SIG-M5 treated with dmso at 0.1 percent for 504 hours (cell line): ENCODE measurements at regions not wholly inside any gene's neighbourhood (a gene's known extent, or its start where the extent isn't known, plus 50 kb on each side); places are given as distances from the start of the nearest gene placed in this dataset.

Experiments used
- DNase-seq: peaks from one replicate; lab custom pipeline; 2025; ENCODE audit not compliant: unreplicated experiment; lab: John Stamatoyannopoulos, UW

- no peak for DNase-seq
Measured at GRCh38 chr6:168791917-168792316, 350.9 kb downstream of the SMOC2 start.

GRCh38 chr6:168789699-168790098, 348.7 kb downstream of the SMOC2 start:
- DNase-seq, result no peak

- no peak for DNase-seq
Measured at GRCh38 chr6:168785720-168786511, 344.9 kb downstream of the SMOC2 start.

GRCh38 chr6:168784426-168784825, 343.4 kb downstream of the SMOC2 start:
- DNase-seq, result no peak

- no peak for DNase-seq
Measured at GRCh38 chr6:168783720-168784119, 342.7 kb downstream of the SMOC2 start.

- DNase-seq, result no peak
Measured at GRCh38 chr6:168782187-168782751, 341.3 kb downstream of the SMOC2 start.

- DNase-seq, result no peak
Measured at GRCh38 chr6:168778201-168778600, 337.2 kb downstream of the SMOC2 start.

- DNase-seq, result no peak
Measured at GRCh38 chr6:168774381-168774780, 333.4 kb downstream of the SMOC2 start.

GRCh38 chr6:168773788-168774187, 332.8 kb downstream of the SMOC2 start:
- DNase-seq, result no peak

GRCh38 chr6:168765752-168766151, 324.8 kb downstream of the SMOC2 start:
- DNase-seq, result no peak

- no peak for DNase-seq
Measured at GRCh38 chr6:168756009-168756634, 315.1 kb downstream of the SMOC2 start.

GRCh38 chr6:168746643-168747042, 305.7 kb downstream of the SMOC2 start:
- no peak for DNase-seq

- DNase-seq, result no peak
Measured at GRCh38 chr6:168746013-168746412, 305.0 kb downstream of the SMOC2 start.

GRCh38 chr6:168744861-168745260, 303.9 kb downstream of the SMOC2 start:
- DNase-seq, result no peak

GRCh38 chr6:168741942-168742782, 301.2 kb downstream of the SMOC2 start:
- no peak for DNase-seq

- no peak for DNase-seq
Measured at GRCh38 chr6:168741305-168741704, 300.3 kb downstream of the SMOC2 start.

GRCh38 chr6:168739381-168739780, 298.4 kb downstream of the SMOC2 start:
- DNase-seq, result no peak

- DNase-seq, result no peak
Measured at GRCh38 chr6:168737481-168737880, 296.5 kb downstream of the SMOC2 start.

GRCh38 chr6:168737014-168737413, 296.0 kb downstream of the SMOC2 start:
- no peak for DNase-seq

- no peak for DNase-seq
Measured at GRCh38 chr6:168736039-168736438, 295.1 kb downstream of the SMOC2 start.

- DNase-seq, result no peak
Measured at GRCh38 chr6:168735268-168735949, 294.4 kb downstream of the SMOC2 start.
